HG03558 (cell line): ENCODE measurements at regions not wholly inside any gene's neighbourhood (a gene's known extent, or its start where the extent isn't known, plus 50 kb on each side); places are given as distances from the start of the nearest gene placed in this dataset.

ENCODE experiments used
- ATAC-seq: cut with Tn5 transposase; IDR thresholded peaks from one replicate; pipeline ENCODE4 v1.9.1; 2021; ENCODE audit warnings: moderate number of reproducible peaks; ENCODE audit not compliant: unreplicated experiment; ENCODE audit errors: extremely low read depth

GRCh38 chr14:54087376-54087775, 130.8 kb upstream of the BMP4 start:
- ATAC-seq: no peak

GRCh38 chr14:54088271-54088670, 131.6 kb upstream of the BMP4 start:
- no peak for ATAC-seq

GRCh38 chr14:54090274-54090673, 133.6 kb upstream of the BMP4 start:
- ATAC-seq: no peak

- ATAC-seq: no peak
Observed at GRCh38 chr14:54094765-54095164, 138.1 kb upstream of the BMP4 start.

- no peak for ATAC-seq
Observed at GRCh38 chr14:54098536-54098935, 141.9 kb upstream of the BMP4 start.

GRCh38 chr14:54102051-54102456, 145.4 kb upstream of the BMP4 start:
- ATAC-seq: no peak

GRCh38 chr14:54102530-54102929, 145.9 kb upstream of the BMP4 start:
- no peak for ATAC-seq

GRCh38 chr14:54104601-54105145, 148.0 kb upstream of the BMP4 start:
- ATAC-seq: no peak

- ATAC-seq: no peak
Observed at GRCh38 chr14:54105406-54105805, 148.8 kb upstream of the BMP4 start.

- no peak for ATAC-seq
Observed at GRCh38 chr14:54105898-54106297, 149.3 kb upstream of the BMP4 start.

- ATAC-seq: no peak
Observed at GRCh38 chr14:54106661-54107377, 150.2 kb upstream of the BMP4 start.

GRCh38 chr14:54108481-54109471, 152.2 kb upstream of the BMP4 start:
- ATAC-seq: no peak

GRCh38 chr14:54109521-54110120, 153.0 kb upstream of the BMP4 start:
- no peak for ATAC-seq

- no peak for ATAC-seq
Observed at GRCh38 chr14:54114941-54115340, 158.3 kb upstream of the BMP4 start.

GRCh38 chr14:54116198-54116885, 159.7 kb upstream of the BMP4 start:
- no peak for ATAC-seq

- ATAC-seq: no peak
Observed at GRCh38 chr14:54116972-54117371, 160.3 kb upstream of the BMP4 start.

- ATAC-seq: no peak
Observed at GRCh38 chr14:54117396-54117795, 160.8 kb upstream of the BMP4 start.

- ATAC-seq: no peak
Observed at GRCh38 chr14:54117924-54118323, 161.3 kb upstream of the BMP4 start.

- no peak for ATAC-seq
Observed at GRCh38 chr14:54120260-54120659, 163.6 kb upstream of the BMP4 start.

GRCh38 chr14:54121466-54122027, 164.9 kb upstream of the BMP4 start:
- no peak for ATAC-seq
